ENCODE measurements at regions not wholly inside any gene's neighbourhood (a gene's known extent, or its start where the extent isn't known, plus 50 kb on each side); places are given as distances from the start of the nearest gene placed in this dataset.

DNA sequence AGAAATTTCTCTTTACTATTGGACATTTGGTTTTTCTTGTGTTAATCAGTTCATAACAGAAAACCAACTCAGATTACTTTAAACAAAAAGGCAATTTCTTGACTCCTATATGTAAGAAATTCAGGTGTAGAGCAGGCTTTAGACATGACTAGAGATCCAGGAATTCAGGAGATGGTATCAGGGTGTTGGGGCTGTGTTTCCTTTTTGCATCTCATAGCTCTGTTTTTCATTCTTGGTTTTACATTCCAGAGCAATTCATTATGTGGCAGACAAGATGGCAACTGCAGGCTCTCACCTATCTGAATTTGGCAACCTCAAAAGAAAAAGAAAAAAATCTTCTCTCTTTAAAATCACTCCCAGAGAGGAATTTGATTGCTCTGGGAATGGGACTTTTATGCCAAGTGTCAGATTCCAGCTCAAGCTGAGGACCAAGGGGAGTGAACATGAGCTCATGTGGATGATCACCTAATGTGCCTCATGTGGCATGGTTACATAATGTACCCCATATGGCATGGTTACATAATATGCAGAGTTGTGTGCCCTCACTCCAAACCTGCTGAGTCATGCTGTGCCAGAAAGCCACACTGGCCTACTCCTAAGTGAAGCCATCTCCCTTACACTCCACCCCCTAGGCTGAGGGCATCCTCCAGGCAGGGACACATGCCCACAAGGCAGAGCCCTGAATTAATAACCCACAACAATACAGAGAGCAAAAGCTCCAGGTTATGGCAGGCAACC is 282.7 kb downstream of the MBD2 start:
- H3K4me1 Mint-ChIP-seq: peaks cover 5% of the 10 kb centered on the region

DNA sequence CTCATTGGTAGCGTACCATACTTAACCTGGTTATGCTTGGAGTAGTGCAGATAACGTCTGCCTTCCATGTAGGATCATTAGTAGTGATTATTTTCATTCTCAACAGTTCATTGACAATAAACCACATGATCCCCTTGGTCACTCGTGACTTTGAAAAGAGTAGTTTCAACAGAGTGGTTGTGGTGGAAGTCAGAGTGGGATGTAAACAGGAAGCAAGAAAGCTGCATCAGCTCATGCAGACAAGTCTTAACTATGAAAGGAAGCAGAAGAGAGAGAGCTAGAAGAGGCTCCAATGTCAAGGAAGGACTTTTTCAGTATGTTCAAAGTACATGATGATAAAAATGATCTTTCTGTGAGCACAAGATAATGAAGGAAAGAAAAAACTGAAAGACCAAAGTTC is 287.4 kb downstream of the MBD2 start:
- POLR2A ChIA-PET: no interaction called here
- H3K36me3 Mint-ChIP-seq (ENCODE audit: low read depth): no peaks in the 10 kb centered on the region
- CTCF ChIA-PET: no interaction called here
- H3K4me1 Mint-ChIP-seq: peaks cover 13% of the 10 kb centered on the region
- peak overlapping the region; percentile 11 for H3K27ac Mint-ChIP-seq
- H3K9me3 Mint-ChIP-seq: no peaks in the 10 kb centered on the region
- no peak overlapping the region for H3K4me3 Mint-ChIP-seq
- H3K27me3 Mint-ChIP-seq: no peaks in the 10 kb centered on the region
- no peak for DNase-seq

More for the DNA sequence above, 282.7 kb downstream of the MBD2 start:
- H3K4me3 Mint-ChIP-seq: no peak overlapping the region
- H3K27ac Mint-ChIP-seq: no peak overlapping the region
- CTCF ChIA-PET: no interaction called here
- POLR2A ChIA-PET: no interaction called here
- peaks cover 5% of the 10 kb centered on the region for H3K9me3 Mint-ChIP-seq
- no peak for DNase-seq
- no peaks in the 10 kb centered on the region for H3K27me3 Mint-ChIP-seq
- H3K36me3 Mint-ChIP-seq (ENCODE audit: low read depth): no peaks in the 10 kb centered on the region

DNA sequence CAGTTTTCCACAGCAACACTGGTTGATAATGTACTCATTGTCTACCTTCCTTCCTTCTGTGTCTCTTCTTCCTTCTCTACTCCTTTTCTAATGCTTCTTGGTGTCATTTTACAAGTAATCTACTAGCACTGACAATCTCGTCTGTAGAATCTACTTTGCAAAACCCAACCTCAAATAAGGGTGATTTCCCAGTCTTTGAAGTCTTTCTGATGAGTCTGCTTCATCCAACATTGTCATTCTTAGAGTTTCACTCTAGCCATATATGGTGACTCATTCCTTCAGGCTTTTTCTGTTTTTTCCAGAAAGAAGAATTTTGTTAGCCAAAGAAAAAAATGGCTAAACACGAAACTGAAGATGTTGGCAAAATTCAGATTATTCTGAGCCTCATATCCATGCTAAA is 288.7 kb downstream of the MBD2 start:
- CTCF ChIA-PET: no interaction called here
- no peaks in the 10 kb centered on the region for H3K36me3 Mint-ChIP-seq (ENCODE audit: low read depth)
- POLR2A ChIA-PET: no interaction called here

DNA sequence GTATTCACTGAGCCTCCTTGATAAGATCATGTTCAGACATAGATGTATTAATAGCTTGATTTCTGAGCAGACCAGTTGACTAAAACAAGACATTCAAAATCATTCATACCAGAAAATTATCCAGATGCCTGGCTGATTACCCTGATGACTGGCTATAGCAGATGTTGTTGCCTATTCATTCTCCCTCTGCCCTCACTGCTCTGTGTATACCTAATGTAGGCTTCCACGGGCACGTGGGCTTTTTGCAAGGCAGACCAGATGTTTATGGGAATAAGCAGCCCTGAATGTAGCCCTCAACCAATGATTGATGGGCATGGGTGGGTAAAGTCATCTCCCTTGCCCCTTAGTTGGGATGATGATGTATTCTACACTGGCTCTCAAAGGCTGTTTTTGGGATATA is 289.1 kb downstream of the MBD2 start:
- Mint-ChIP-seq H3K4me1 (peaks cover 13% of the 10 kb centered on the region), H3K27ac (no peak overlapping the region), H3K27me3 (no peaks in the 10 kb centered on the region), H3K36me3 (ENCODE audit: low read depth) (no peaks in the 10 kb centered on the region), H3K4me3 (no peak overlapping the region), H3K9me3 (no peaks in the 10 kb centered on the region)
- no peak for DNase-seq
- ChIA-PET CTCF (no interaction called here), POLR2A (no interaction called here)

More for the DNA sequence above, 288.7 kb downstream of the MBD2 start:
- H3K4me1 Mint-ChIP-seq: peaks cover 13% of the 10 kb centered on the region
- no peak for DNase-seq
- H3K4me3 Mint-ChIP-seq: no peak overlapping the region
- H3K27me3 Mint-ChIP-seq: no peaks in the 10 kb centered on the region
- no peaks in the 10 kb centered on the region for H3K9me3 Mint-ChIP-seq
- H3K27ac Mint-ChIP-seq: no peak overlapping the region

DNA sequence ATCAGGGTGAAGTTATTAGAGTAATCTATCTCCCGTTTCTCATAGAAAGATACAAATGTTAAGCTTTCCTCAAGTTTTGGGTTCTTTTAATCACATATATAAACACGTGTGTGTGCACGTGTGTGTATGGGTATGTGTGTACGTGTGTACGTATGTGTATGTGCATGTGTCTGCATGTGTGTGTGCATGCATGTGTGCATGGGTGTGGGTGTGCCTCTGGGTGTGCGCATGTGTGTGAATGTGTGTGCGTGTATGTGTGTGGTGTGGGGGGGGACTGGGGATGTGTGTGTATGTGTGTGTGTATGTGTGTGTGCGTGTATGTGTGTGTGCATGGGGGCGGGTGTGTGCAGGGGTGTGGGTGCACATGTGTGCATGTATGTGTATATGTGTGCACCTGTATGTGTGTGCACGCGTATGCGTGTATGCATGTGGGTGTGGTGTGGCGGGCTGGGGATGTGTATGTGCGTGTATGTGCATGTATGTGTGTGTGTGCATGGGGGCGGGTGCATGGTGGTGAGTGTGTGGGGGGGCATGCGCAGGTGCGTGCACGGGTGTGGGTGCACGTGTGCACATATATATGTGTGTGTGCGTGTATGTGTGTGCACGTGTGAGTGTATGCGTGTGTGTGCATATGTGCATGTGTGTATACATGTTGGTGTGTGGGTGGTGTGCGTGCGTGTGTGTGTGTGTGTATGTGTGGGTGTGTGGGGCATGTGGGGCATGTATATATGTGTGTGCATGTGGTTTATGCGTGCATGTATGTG is 304.0 kb downstream of the MBD2 start:
- H3K4me3 Mint-ChIP-seq: no peak overlapping the region
- peaks cover 10% of the 10 kb centered on the region for H3K9me3 Mint-ChIP-seq
- ChIA-PET CTCF (no interaction called here), POLR2A (no interaction called here)
- no peak for DNase-seq
- H3K4me1 Mint-ChIP-seq: no peaks in the 10 kb centered on the region
- no peak overlapping the region for H3K27ac Mint-ChIP-seq
- H3K36me3 Mint-ChIP-seq (ENCODE audit: low read depth): no peaks in the 10 kb centered on the region
- H3K27me3 Mint-ChIP-seq: peaks cover 3% of the 10 kb centered on the region

DNA sequence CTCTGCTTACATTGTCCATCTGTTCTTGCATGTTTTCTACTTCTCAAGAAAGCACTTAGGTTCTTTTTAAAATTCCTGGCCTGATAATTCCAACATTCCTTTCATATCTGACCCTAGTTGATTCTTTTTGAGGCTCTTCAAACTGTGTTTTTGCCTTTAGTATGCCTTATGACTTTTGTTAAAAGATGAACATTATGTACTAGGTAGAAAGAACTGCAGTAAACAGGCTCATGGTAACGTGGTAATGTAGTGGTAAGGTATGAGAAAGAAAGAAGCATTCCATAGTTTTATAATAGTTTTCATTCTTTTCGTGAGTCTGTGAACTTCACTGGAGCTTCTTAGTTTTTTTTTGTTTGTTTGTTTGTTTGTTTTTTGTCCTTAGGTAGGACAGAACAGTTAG is 306.4 kb downstream of the MBD2 start:
- Mint-ChIP-seq H3K36me3 (ENCODE audit: low read depth) (no peaks in the 10 kb centered on the region), H3K4me1 (no peaks in the 10 kb centered on the region), H3K27me3 (peaks cover 3% of the 10 kb centered on the region), H3K9me3 (peaks cover 10% of the 10 kb centered on the region), H3K27ac (no peak overlapping the region), H3K4me3 (no peak overlapping the region)
- ChIA-PET POLR2A (no interaction called here), CTCF (no interaction called here)
- DNase-seq: no peak

DNA sequence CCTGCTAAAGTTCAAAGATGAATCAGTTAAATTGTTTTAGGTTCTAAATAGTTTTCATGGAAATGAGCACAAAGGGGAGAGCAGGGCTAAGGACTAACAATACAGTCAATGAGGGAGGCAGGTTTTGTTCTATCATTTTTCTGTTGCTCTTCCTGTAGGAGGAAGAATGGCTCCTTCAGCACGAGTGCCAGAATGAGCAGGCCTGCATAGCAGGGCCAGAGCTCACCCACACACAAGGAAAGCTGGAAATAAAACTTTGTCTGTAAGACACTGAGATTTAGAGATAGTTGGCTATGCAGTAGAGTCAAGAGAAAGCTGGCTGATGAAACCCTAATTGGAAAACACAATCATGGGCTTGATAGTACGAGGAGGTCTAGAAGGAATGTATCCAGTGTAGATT is 313.3 kb downstream of the MBD2 start:
- no peak for DNase-seq
- H3K36me3 Mint-ChIP-seq (ENCODE audit: low read depth): no peaks in the 10 kb centered on the region
- no peaks in the 10 kb centered on the region for H3K9me3 Mint-ChIP-seq
- H3K27ac Mint-ChIP-seq: no peak overlapping the region
- no peak overlapping the region for H3K4me3 Mint-ChIP-seq
- no peaks in the 10 kb centered on the region for H3K4me1 Mint-ChIP-seq
- ChIA-PET POLR2A (interaction anchor here (0.9 kb wide), 1 partner anchor 39 kb away, joined by 3 read pairs; no protein-coding TSS in a partner anchor), CTCF (interaction anchor here (0.6 to 4.3 kb wide), 2 partner anchors 208 to 216 kb away, joined by 3 to 33 read pairs; no protein-coding TSS in a partner anchor)
- H3K27me3 Mint-ChIP-seq: peaks cover 10% of the 10 kb centered on the region

DNA sequence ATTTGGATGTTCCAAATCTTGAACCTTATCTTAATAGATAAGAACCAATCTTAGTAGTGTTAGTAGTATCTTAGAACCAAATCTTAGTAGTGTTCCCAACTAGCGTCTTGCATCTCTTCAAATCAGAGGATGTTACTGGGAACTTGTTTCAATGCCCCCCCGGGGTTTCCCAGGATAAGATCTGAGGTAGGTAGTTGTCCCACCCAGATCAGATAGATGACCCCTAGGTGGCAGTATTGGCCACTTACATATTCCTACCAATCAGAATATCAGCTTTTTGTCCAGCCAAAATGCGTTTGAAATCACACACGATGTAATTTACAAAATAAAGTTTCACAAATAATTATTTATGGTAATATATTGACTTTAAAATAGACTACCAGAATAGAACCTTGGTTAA is 314.8 kb downstream of the MBD2 start:
- H3K9me3 Mint-ChIP-seq: no peaks in the 10 kb centered on the region

DNA sequence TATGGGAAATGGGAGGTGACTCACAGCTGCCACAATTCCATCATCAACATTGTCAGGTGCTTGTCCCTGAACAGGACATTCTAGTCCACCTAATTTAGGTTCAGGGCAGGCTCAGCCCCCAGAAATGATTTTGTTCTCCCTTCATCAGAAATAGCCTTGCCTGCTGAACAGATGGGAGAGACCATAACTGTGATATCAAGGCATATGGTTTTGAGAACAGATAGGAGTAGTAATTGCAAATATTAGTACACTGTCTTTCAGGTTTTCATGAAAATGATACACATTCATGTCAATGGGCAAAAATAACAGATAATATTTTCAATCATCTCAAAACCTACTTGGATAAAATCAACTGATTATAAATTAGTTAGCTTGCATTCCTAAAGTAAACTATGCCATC is 316.5 kb downstream of the MBD2 start:
- Mint-ChIP-seq H3K4me1 (no peaks in the 10 kb centered on the region), H3K9me3 (no peaks in the 10 kb centered on the region), H3K36me3 (ENCODE audit: low read depth) (no peaks in the 10 kb centered on the region), H3K27me3 (peaks cover 7% of the 10 kb centered on the region), H3K4me3 (no peak overlapping the region), H3K27ac (no peak overlapping the region)
- POLR2A ChIA-PET: interaction anchor here (1.1 kb wide), 1 partner anchor 212 kb away, joined by 4 read pairs; no protein-coding TSS in a partner anchor
- DNase-seq: no peak
- CTCF ChIA-PET: interaction anchor here (1.2 to 4.3 kb wide), 3 partner anchors 15 to 211 kb away, joined by 4 to 33 read pairs (median 4); no protein-coding TSS in a partner anchor

More for the DNA sequence above, 314.8 kb downstream of the MBD2 start:
- H3K36me3 Mint-ChIP-seq (ENCODE audit: low read depth): no peaks in the 10 kb centered on the region
- no peaks in the 10 kb centered on the region for H3K4me1 Mint-ChIP-seq
- H3K27ac Mint-ChIP-seq: no peak overlapping the region
- peak; percentile 22 for DNase-seq
- no peak overlapping the region for H3K4me3 Mint-ChIP-seq
- peaks cover 6% of the 10 kb centered on the region for H3K27me3 Mint-ChIP-seq
- CTCF ChIA-PET: interaction anchor here (0.7 to 4.3 kb wide), 3 partner anchors 209 to 361 kb away, joined by 3 to 33 read pairs (median 4); no protein-coding TSS in a partner anchor
- POLR2A ChIA-PET: no interaction called here

DNA sequence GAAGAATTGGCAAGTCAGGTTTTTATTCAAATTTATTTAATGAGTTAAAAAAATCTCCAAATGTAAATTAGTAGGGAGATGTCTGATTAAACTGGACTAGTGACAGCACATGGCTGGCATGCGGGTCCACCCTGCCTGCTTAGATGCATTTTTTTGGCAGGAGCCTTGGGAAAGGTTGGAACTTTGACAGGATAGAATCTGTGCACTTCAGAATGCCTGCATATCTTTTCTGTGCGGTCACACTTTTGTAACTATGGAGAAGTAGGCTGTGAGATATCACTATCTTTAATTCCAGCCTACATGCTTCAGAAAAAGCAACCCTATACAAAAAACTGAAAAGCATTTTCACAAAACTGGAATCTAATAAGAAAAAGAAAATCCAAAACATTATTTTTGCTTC is 317.8 kb downstream of the MBD2 start:
- no peaks in the 10 kb centered on the region for H3K36me3 Mint-ChIP-seq (ENCODE audit: low read depth)
- H3K4me1 Mint-ChIP-seq: no peaks in the 10 kb centered on the region
- ChIA-PET CTCF (interaction anchor here (1.2 to 1.3 kb wide), 3 partner anchors 210 to 221 kb away, joined by 3 to 5 read pairs (median 4); no protein-coding TSS in a partner anchor), POLR2A (no interaction called here)
- no peak for DNase-seq
- peaks cover 12% of the 10 kb centered on the region for H3K27me3 Mint-ChIP-seq
- no peak overlapping the region for H3K27ac Mint-ChIP-seq
- no peak overlapping the region for H3K4me3 Mint-ChIP-seq
- no peaks in the 10 kb centered on the region for H3K9me3 Mint-ChIP-seq

DNA sequence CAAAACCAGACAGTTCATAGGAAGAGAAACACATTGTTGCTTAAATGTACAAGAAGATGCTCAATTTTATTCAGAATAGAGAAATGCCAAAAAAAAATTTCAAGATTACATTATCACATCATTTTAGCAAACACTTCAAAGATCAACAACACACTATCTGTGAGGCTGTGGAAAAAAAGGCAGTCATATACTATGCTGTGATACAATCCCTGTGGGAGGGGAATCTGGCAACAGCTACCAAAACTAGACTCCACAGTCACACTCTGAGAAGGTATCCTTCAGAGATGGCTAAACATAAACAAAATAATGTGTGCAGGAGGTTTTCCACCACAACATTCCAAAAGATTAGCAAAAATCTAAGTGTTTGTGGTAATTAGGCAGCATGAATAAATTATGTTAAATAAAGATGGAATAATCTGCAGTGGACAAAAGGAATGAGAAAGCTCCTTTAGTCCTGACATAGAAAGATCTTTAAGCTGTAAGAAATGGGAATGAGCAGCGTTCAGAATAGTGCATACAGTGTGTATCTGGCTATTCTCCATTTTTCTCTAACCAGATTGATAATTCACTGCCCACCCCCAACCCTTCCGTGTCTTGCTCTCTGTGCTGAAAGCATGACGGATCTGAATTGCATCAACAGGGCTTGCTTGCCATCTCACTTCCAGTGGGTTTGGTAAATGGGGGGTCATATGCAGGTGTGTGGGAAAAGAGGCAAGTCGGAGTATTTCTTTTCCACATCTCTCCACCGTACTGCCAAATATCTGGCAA is 329.6 kb downstream of the MBD2 start:
- H3K4me3 Mint-ChIP-seq: no peak overlapping the region
- H3K9me3 Mint-ChIP-seq: no peaks in the 10 kb centered on the region
- no peaks in the 10 kb centered on the region for H3K27me3 Mint-ChIP-seq
- H3K4me1 Mint-ChIP-seq: no peaks in the 10 kb centered on the region
- H3K36me3 Mint-ChIP-seq (ENCODE audit: low read depth): no peaks in the 10 kb centered on the region
- CTCF ChIA-PET: no interaction called here
- POLR2A ChIA-PET: no interaction called here
- DNase-seq: no peak
- H3K27ac Mint-ChIP-seq: no peak overlapping the region

DNA sequence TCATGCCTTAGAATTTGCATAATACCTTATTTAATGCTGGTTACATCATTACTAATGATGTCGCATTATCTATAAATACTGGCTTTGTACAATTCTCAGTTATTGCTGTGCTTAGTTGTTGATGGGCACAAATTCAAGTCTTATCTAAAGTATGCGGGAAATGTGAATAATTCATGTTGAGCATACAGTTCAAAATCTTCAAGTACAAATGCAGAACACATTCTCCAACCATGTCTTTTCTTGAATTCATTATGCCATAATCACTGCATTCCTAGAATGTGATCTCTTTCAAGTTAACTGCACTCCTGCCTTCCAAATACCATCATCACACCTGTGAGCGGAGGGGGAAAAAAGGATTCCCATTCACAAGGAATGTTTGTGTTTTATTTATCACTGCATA is 337.0 kb downstream of the MBD2 start:
- ChIA-PET POLR2A (no interaction called here), CTCF (no interaction called here)
- H3K9me3 Mint-ChIP-seq: peaks cover 3% of the 10 kb centered on the region
- no peak overlapping the region for H3K4me3 Mint-ChIP-seq
- DNase-seq: no peak
- H3K27ac Mint-ChIP-seq: no peak overlapping the region
- no peaks in the 10 kb centered on the region for H3K4me1 Mint-ChIP-seq
- H3K27me3 Mint-ChIP-seq: no peaks in the 10 kb centered on the region
- H3K36me3 Mint-ChIP-seq (ENCODE audit: low read depth): no peaks in the 10 kb centered on the region

DNA sequence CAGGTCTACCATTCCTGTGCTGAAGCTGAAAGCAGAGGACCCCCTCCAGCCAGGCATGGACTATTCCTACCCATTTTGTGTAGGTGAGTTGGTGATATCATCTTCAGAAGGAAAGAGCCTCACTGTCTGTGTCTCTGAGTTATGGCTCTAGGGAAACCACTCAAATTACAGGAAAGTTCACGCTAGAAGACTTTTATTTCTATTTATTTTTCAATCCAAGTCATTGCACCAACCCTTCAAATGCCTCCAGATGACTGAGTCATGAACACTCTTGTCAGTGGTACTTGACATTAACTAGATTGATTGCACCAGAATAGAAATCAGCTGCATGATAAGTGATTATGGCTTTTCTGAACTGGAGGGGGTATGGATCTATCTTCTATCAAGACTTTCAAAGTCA is 338.4 kb downstream of the MBD2 start:
- H3K4me1 Mint-ChIP-seq: no peaks in the 10 kb centered on the region
- no peaks in the 10 kb centered on the region for H3K27me3 Mint-ChIP-seq
- ChIA-PET POLR2A (no interaction called here), CTCF (no interaction called here)
- peaks cover 3% of the 10 kb centered on the region for H3K9me3 Mint-ChIP-seq
- no peaks in the 10 kb centered on the region for H3K36me3 Mint-ChIP-seq (ENCODE audit: low read depth)
- no peak overlapping the region for H3K4me3 Mint-ChIP-seq
- H3K27ac Mint-ChIP-seq: no peak overlapping the region
- no peak for DNase-seq
